Myocyte (in vitro differentiated cells): ENCODE measurements at regions not wholly inside any gene's neighbourhood (a gene's known extent, or its start where the extent isn't known, plus 50 kb on each side); places are given as distances from the start of the nearest gene placed in this dataset.
A peak's percentile ranks its signal among the peaks of the same experiment; 100 is the strongest.
"Not testable (repeated sequence)": the region's sequence is repeated elsewhere in the genome, so short reads cannot be mapped to it uniquely, and the experiment has no call there.

Source experiments
- DNase-seq: peaks from one replicate; pipeline ENCODE4 v3.0.0-alpha.2; 2012; ENCODE audit warnings: low read depth

DNA sequence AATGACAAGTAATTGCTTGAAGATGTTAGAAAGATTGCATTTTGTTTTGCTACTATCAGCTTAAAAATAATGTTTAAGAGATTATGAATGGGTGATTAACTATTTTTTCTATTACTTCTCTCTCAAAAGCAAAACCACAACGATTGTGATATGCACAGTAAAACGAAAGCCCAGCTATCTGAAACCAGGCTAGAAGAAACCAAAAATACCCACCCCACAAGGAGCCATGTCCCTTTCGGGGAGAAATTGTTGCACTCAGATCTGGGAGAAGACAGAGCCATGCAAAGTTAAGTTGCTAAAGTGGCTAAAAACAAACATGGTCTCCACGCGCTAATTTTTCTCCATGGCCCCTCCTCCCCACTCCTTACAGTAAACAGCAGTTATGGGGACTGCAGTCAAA lies 173.6 kb downstream of the RPS24 start:
- DNase-seq = no peak

DNA sequence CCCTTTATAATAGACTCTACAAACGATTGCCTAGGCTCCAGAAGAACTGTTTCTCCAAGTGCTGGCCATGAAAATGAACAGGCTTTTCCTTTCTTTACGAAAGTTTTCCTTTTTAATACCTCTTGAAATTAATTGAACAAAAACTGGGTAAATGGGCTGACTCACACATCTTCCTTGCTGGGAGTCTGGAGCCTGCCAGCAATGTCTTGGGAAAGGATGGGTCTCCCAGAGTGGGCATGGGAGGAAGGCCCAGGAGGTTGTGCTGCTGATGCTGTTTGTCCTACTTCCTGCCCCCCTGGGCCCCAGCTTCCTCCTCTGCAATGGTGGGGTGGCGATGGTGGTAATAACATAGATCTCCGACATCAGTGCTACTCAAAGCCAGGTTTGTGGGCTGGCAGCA lies 174.1 kb downstream of the RPS24 start:
- no peak for DNase-seq

DNA sequence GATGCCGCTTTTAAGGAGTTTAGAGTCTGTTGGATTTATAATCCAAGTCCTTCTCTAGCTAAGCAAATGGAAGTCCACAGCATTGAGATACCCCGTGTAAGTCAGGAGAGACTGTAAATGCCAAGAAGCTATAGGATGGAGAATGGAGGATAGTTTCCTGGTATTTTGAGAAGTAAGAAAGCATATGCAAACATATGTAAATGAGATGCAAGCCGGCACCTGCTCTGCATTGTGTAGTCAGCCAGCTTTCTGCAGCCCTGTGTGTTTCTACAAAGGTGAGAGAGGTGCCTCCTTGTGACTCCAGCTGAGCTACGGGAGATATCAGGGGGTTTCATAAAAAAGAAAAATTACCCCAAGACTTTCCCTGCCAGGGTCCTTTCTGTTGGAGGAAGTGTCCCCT lies 176.3 kb downstream of the RPS24 start:
- no peak for DNase-seq

DNA sequence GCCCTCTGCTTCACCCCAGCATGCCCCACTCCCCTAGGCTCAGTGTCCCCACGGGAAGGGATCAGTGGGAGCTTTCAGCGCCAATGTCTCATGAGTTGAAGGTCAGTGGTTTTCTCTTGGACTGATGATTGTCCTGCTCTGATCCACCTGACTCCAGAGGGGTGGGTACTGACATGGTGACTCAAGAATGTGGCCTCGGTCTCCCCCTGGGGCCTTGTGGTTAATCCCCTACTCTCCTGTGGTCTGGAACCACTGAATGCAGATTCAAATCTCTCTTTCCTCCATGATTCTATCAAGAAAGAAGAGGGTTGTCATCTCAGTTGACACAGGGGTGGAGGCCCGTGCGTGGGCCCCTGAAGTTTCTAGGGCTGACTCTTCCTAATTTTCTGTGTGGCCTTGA lies 176.9 kb downstream of the RPS24 start:
- no peak for DNase-seq

DNA sequence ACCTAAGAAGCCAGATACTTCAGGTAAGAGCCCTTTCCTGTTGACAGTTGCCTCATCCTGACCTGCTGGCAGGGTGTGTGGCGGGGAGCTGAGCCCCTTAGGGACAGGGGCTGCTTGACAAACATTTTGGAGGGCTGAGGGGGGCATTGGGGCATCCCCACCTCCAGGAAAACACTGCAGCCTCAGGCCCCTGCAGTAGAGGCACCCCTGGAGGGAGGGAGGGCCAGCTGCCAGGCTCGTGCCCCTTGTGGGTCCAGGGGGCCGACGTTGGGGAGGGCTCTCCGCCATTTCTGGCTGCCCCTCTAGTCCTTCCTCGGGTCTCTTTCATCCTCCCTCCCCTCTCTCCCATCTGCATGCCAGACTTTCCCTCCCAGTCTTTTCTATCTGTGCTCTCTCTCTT lies 177.3 kb downstream of the RPS24 start:
- DNase-seq = no peak

DNA sequence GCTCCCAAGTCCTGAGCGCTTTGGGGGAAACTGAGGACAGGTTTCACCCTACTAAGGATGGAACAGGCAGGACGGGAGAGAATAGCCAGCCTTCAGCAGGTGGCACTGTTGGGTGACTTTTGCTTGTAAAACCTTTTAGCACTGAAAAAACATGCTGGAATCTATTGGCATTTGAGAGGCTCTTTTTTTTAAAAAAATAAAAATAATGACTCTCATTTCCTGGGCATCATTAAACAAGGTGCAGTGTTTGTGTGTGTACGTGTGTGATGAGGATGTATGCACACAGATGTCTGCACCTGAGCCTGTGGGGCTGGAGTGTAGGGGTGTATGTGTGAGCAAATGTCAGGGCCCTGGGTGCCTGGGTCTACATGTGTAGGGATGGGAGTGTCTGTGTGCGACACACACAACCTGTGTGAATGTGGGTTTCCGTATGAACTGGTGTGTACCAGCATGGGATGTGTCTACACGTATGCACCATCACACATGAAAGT lies 177.9 kb downstream of the RPS24 start:
- DNase-seq = peak; percentile 63

DNA sequence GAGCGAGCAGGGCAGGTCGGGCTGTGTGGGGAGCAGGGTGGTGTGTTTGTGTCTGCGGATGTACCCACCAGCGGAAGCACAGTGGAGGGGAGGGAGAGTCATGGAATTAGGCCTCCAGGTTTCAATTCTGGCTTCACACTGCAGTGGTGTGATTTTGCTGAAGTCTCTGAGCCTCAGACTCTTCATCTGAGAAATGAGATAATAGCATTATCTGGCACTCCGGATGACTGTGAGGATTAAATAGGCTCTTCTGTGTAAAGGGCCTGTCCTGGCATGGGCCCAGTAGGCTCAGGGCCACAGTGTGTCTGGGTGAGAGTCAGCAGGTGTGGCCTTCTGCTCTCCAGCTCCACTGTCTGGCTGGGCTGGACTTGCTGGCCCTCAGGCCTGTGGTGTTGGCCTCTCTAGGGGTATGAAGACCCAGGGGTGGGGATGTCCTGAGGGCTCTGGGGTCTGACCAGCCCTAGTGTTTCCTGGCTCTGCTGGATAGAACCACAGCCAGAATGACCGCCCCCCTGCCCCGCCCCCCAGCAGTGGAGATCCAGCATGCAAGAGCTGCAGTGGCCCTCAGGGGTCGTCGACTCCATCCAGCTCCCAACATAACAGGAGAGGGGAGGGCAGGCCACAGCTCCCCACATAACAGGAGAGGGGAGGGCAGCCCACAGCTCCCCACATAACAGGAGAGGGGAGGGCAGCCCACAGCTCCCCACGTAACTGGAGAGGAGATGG lies 178.6 kb downstream of the RPS24 start:
- peak; percentile 65 for DNase-seq

DNA sequence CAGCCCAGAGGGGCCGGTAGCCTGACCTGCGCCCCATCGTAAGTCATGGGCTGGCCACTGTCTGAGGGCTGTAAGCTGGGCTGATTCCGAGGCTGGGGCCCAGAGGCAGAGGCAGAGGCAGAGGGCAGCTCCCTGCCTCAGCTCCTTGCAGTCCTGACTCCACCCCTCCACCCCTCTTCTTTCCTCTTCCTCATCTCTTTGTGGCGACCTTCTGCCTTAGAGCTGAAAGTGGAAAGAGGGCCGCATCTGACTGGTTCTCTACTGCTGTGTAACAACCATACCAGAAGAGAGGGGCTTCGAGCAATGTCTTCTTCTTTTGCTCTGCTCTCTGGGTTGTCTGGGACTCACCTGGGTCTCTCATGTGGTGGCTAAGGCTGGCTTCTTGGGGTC lies 179.1 kb downstream of the RPS24 start:
- DNase-seq = no peak

DNA sequence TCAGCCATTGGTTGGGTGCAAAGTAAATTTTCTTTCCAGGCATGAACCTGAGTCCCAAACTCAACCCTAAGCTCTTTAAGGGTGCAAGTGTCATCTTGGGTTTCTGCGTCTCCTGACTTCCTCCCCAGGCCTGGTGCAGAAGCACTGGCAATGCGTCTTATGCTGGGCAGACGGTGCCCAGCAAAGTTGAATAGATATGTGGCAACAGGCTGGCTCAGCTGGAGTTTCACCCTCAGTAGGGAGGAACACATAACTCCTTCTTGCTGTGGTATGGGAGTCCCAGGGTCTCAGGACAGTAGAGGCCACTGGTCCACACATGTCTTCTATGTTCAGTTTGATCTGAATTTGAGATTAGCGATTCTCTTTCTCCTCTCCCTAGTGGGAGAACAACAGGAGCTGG lies 181.3 kb downstream of the RPS24 start:
- no peak for DNase-seq

DNA sequence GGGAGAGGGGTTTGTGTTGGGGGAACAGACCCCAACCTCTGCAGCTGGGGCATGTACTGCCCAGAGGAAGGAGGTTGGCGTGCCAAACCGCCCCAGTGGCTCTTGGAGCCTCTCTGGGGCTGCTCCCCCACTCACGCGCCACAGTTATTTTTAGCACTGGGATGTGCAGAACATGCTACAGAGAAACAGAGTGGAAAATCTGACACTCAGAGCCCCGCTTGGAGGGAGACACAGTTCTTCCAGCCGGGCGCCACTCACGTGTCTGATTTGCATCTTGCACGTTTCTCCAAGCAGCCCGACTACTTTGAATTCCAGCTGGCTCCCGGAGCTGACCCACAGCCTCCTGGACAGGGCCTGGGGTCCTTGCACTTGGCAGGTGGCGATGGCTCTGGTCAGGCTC lies 182.0 kb downstream of the RPS24 start:
- DNase-seq = peak; percentile 73

DNA sequence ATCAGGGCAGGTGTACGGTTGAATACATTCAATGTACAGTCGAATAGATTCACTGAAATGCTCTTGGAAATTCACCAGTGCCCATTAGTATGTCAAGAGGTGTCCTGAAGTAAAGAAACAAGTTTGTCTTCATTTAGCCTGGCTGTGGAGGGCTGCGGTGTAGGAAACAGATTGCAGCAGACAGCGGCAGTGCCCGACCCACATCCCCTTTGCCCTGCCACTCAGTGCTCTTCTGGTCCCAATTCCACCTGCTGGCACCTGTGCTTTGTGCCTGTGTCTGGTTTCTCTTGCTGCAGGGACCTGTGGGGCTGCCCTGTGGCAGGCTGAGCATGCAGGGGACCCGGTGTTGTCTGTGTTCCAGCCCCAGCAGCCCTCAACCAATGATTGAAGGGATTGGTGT lies 183.7 kb downstream of the RPS24 start:
- DNase-seq = no peak

DNA sequence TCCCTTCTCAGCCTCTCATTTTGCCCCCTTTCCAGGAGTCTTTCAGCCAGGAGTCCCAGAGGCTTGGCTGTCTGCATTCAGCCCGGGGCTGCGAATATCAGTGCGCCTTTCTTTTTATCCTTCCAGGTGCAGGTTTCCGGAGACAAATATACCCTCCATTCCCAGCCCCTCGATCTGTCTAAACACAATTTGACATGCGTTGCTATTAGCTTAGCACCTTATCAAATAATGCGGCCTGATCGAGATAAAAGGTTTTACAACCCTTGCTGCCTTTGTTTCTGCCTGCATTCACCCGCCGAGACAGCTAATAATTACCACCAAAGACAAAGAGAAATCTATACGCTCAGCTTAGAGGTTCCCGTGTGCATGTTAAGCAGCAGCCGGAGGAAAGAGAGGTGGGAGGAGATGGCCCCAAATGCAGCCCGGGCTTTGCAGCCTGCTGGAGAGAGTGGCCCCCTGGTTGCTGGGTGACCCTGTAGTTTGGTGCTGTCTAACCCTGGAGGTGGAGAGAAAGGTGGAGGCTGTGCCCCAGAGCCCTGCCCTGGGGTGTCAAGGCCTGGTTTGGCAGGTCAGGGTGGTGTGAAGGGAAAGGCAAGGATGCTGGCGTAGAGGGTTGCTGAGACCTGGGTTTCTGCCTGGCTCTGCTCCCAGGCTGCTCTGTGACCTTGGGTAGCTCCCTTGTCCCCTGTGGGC lies 185.3 kb downstream of the RPS24 start:
- no peak for DNase-seq

DNA sequence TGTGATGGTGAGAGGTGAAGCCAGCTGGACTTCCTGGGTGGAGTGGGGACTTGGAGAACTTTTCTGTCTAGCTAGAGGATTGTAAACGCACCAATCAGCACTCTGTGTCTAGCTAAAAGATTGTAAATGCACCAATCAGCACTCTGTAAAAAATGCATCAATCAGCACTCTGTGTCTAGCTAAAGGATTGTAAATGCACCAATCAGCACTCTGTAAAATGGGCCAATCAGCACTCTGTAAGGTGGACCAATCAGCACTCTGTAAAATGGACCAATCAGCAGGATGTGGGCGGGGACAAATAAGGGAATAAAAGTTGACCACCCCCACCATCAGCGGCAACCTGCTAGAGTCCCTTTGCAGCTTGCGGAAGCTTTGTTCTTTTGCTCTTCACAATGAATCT lies 185.9 kb downstream of the RPS24 start:
- not testable (repeated sequence) for DNase-seq

DNA sequence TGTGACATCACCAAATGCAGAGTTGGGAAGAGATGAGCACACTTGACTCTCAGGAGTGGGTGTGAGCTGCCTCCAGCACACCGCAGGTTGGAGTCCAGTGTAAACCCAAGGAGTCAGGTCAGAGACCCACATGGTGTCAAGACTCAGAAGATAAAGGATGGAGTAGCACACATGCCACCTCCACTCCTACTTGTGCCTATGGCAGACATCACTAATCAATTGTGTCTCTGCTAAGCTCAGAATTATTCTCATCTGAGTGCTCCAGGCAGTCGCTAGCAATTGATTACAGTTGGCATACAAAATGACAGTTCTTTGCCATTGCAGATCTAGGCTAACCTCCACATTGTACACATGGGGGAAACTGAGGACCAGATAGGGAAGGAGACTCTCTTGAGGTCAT lies 187.1 kb downstream of the RPS24 start:
- DNase-seq = no peak

DNA sequence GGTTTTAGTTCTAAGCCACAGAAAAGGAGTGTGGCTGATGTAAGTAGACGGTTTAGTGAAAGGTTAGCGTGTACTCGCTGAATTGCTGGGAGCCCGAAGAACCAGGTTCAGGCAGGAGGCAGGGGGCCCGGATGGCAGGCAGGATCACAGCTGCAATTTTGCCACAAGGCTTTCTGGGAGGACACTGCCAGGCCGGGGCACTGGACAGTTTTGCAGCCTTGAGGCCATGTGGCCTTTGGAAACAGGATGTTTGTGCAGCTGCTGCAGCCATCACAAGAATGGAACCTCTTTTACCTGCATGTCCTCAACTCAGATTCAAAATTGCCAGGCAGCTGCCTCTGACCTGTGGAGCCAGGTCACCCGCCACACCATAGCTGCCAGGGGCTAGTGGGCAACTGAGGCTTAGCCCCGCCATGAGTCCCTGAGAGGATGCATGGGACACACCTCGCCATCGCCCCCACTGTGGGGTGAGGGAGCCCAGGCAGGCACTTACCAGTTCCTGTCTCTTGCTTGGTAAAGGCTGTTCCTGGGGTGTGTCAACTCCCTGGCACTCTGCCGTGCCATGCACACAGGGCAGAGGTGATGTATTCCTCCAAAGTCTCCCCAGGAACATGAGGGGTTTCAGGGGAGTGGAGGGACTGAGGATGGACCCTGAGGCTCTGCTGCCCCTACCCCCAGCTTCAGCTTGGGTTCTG lies 188.6 kb downstream of the RPS24 start:
- peak; percentile 45 for DNase-seq

DNA sequence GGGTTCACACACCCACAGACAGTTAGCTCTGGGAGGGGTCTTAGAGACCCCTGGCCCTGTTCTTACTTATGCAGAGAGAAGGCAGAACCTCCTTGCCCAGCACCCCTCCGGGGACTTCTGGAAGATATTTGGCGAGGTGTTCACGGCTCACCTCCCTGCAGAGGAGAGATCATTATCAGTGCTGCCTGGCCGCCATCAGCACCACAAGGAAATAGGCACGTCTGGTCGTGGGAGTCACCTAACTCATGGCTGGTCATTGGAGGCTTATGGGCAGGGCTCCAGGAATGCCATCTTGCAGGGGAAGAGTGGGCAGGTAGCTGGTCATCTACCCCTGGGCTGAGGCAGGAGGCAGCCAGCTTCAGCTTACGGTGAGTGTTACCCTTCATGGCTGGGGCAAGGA lies 189.4 kb downstream of the RPS24 start:
- no peak for DNase-seq

DNA sequence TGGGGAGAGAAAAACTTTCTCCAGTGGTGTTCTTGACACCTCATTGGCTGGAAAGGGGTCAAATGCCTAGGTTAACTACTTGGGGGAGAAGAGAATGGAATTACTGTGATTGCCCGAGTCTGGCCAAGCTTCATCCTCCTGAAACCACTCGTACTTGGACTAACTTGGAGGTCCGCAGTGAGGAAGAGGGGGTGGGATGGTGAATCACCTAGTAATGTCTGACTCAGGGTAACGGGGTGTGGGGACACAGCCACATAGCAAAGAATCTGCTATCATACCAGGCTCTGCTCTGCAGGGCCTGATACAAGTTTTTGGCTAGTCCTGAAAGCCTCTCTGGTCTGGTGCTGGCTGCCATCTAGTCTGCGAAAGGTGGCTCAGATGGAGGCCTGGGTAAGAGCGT lies 190.9 kb downstream of the RPS24 start:
- peak; percentile 11 for DNase-seq

DNA sequence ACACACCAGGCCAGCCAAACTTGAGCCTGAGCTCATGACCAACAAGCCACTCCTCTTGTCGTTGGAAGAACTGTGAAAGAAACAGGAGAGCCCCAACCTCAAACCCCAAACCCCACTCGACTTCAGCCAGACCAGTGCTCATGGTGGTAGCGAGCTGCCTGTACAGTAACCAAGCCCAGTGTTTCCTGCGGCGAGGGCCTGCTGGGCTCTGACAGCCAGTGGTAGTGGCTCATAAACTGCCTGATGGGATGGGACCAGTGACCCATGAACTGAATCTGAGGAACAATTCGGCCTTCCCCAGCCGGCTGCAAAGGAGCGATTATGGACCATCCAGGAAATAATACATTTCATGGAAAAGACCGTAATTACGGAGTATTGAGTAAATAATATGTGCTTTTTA lies 191.9 kb downstream of the RPS24 start:
- DNase-seq = no peak

DNA sequence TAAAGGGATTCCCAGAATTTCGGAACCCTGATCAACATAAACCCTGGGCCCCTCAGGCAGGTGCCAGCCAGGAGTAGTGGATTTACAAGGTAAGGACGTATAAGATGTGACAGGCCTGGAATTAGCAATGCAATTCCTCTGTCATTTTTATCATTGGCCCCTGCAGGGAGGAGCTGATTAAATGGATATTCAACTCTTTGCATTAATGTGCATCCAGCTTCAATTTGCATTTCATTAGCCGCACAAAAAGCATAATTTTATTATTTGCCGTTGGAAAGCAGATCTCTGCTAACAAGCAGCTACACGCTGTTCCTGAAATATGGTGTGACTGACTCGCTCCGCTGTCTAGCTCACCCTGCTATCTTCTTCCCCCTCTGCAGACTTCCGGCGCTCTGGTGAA lies 195.8 kb downstream of the RPS24 start:
- no peak for DNase-seq

DNA sequence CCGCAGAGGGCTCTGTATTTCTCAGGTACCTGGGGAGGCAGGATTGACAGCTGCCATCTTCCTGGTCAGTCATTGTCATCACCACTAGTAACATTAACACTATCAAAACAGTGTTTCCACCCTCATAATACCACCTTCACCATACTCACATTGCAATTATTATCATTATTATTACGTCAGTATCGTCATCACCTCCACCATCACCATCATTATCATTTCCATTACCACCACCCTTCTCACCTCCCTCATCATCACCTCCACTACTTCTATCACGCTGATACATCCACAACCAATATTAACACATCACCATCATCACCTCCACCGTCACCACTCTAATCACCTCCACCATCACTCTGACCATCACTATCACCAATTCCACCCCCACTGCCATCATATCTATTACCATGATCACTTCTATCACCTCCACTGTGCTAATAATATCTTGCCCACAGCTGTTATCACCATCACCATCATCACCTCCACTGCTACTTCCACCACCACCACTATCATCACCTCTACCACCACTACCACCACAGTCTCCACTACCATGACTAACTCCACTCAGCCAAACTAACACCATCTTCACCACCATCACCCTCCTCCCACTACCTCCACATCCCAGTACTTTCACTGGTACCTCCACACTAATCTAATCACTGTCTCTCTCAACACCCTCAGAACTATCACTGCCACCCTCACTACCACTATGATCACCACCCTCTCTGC lies 196.4 kb downstream of the RPS24 start:
- DNase-seq = no peak

DNA sequence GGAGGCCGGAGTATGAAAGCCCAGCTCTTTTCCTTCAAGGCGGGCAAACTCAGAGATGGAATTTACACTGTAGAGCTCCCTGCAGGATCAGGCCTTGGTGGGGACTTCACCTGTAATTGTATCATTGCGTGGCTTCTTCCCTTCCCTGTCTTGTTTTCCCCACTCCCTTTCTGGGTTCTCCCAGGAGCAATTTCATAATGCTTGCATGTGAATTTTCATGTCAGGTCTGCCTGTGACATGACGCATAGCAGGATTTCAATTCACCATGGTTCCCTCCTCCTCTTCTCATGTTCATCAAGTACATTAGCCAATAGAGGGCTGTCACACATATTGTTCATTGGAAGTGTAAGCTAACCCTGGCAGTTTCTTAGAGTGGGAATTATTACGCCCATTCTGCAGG lies 197.7 kb downstream of the RPS24 start:
- DNase-seq = no peak

DNA sequence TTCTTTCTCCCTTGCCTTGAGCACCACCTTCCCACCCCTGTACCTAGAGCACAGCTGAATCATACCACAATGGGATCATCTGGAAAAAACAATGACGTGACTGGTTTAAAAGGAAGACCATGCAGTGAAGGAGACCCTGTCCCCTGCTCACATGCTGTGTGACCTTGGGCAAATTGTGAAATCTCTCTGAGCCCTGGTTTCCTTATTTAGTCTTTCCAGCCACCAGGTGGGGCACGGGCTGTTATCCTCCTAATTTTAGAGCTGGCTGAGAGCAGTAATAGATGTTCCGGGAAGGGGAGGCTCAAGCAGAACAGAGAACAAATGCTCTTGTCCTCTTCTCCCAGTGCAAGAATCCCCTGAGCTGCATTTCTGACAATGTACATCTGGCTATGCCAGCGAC lies 198.3 kb downstream of the RPS24 start:
- DNase-seq = peak; percentile 39
